IPS-18a (cell line): ENCODE measurements at regions not wholly inside any gene's neighbourhood (a gene's known extent, or its start where the extent isn't known, plus 50 kb on each side); places are given as distances from the start of the nearest gene placed in this dataset.

Experiments used
- H3K27ac ChIP-seq: one replicate; pipeline ENCODE4 v1.5.1; 2013; ENCODE audit warnings: low read length
- H3K27me3 ChIP-seq: one replicate; pipeline ENCODE4 v1.6.1; 2013; ENCODE audit warnings: mild to moderate bottlenecking, low read length; ENCODE audit not compliant: control insufficient read depth, insufficient read depth
- H3K36me3 ChIP-seq: one replicate; pipeline ENCODE4 v1.6.1; 2013; ENCODE audit warnings: low read depth, low read length; ENCODE audit not compliant: control insufficient read depth
- H3K4me1 ChIP-seq: one replicate; pipeline ENCODE4 v1.6.1; 2013; ENCODE audit warnings: low read depth, low read length; ENCODE audit not compliant: control insufficient read depth
- H3K4me3 ChIP-seq: one replicate; pipeline ENCODE4 v1.5.1; 2013; ENCODE audit warnings: low read length
- H3K9ac ChIP-seq: one replicate; pipeline ENCODE4 v1.6.1; 2013; ENCODE audit warnings: mild to moderate bottlenecking, low read length, moderate library complexity
- H3K9me3 ChIP-seq: one replicate; pipeline ENCODE4 v1.6.1; 2013; ENCODE audit warnings: low read depth, low read length; ENCODE audit not compliant: control insufficient read depth

DNA sequence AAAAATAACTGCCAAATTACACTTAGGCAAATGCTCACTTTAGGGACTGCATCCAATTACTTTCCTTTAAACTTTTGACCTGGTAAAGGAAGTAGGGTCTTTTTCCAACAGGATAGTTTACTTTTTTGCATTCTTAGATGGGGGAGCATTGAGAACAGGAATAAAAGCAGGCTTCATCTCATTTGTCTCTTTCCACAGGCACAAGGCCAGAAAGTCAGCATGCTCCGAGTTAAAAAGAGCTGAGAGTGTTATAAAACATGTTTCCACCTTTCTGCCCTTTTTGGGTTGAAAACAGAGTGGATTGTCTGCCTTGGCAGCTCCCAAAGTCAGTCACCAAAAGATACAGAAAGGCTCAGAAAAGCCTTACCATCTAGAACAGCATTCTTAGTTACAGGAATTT, 404.9 kb upstream of the ALCAM start:
- no peaks in the 10 kb centered on the region for H3K9me3 ChIP-seq
- no peak overlapping the region for H3K4me3 ChIP-seq
- no peaks in the 10 kb centered on the region for H3K27me3 ChIP-seq
- H3K4me1 ChIP-seq: peaks cover 26% of the 10 kb centered on the region
- H3K9ac ChIP-seq: peak overlapping the region; percentile 12
- H3K36me3 ChIP-seq: no peaks in the 10 kb centered on the region
- H3K27ac ChIP-seq: peak overlapping the region; percentile 46

- Histone ChIP-seq H3K4me1 (no peaks in the 10 kb centered on the region), H3K36me3 (no peaks in the 10 kb centered on the region), H3K27ac (no peak overlapping the region), H3K9ac (no peak overlapping the region), H3K27me3 (no peaks in the 10 kb centered on the region), H3K4me3 (no peak overlapping the region), H3K9me3 (peaks cover 4% of the 10 kb centered on the region)
These were observed 392.4 kb upstream of the ALCAM start for GRCh38 chr3:104974316-104974715.

- H3K9ac ChIP-seq: no peak overlapping the region
- H3K27me3 ChIP-seq: no peaks in the 10 kb centered on the region
- no peak overlapping the region for H3K27ac ChIP-seq
- H3K9me3 ChIP-seq: peaks cover 4% of the 10 kb centered on the region
- no peaks in the 10 kb centered on the region for H3K4me1 ChIP-seq
- H3K36me3 ChIP-seq: no peaks in the 10 kb centered on the region
- H3K4me3 ChIP-seq: no peak overlapping the region
These were observed 389.0 kb upstream of the ALCAM start for GRCh38 chr3:104977719-104978118.

DNA sequence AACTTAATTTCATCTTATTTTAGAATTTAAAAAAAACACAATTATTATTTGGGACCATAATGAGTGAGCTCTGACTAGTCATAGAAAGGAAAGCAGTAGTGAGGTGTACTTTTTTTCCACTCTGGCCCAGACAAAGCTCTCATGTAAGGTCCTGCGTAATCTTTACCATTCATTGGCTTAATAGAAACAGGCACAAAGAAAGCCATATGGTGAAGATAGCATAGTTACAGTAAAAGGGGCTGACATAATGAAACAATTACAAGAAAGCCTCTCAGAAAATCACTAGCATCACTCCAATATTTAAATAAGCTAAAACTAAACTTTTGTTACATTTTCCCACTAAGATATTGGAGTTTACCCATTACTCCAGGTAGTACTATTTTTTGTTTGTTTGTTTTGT, 384.6 kb upstream of the ALCAM start:
- no peaks in the 10 kb centered on the region for H3K4me1 ChIP-seq
- H3K36me3 ChIP-seq: no peaks in the 10 kb centered on the region
- no peaks in the 10 kb centered on the region for H3K27me3 ChIP-seq
- no peak overlapping the region for H3K27ac ChIP-seq
- no peak overlapping the region for H3K4me3 ChIP-seq
- H3K9ac ChIP-seq: no peak overlapping the region
- no peaks in the 10 kb centered on the region for H3K9me3 ChIP-seq

DNA sequence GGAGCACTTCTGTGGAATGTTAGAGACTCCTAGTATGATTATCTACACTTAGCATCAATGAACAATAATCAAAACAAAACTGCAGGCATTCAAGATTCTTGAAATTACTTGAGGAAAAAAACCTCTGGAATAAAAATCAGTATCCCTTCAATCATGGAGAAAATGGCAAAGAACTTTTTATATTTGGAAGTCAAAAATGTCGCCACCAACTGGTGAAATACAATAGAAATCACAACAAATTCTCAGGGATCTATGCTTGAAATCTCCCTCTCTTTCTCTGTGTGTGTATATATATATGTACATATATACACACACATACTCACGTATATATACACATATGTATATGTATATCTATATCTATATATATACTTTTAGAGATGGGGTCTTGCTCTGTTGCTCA, 378.9 kb upstream of the ALCAM start:
- H3K4me3 ChIP-seq: no peak overlapping the region
- no peak overlapping the region for H3K9ac ChIP-seq
- H3K27me3 ChIP-seq: no peaks in the 10 kb centered on the region
- H3K9me3 ChIP-seq: no peaks in the 10 kb centered on the region
- no peak overlapping the region for H3K27ac ChIP-seq
- peaks cover 5% of the 10 kb centered on the region for H3K4me1 ChIP-seq
- H3K36me3 ChIP-seq: no peaks in the 10 kb centered on the region

DNA sequence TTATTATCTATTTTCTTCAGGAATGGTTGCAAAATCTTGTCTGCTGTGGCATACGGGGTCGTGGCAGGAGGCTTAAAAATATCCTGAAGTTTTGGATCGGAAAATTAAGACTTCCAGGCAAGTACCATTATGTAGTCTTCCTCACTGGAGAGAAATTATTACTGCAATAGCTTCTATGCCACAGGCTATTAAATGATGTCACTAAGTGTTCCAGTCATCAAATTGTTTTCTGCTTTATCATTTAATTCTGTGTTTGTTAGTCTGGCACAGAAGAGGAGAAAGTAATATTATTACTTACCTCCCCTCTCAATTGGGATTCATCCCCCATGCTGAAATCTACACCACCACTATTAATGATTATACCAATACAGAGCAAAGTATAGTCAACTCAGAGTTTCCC, 378.2 kb upstream of the ALCAM start:
- H3K27ac ChIP-seq: no peak overlapping the region
- peaks cover 6% of the 10 kb centered on the region for H3K4me1 ChIP-seq
- no peak overlapping the region for H3K4me3 ChIP-seq
- no peaks in the 10 kb centered on the region for H3K27me3 ChIP-seq
- H3K9ac ChIP-seq: no peak overlapping the region
- no peaks in the 10 kb centered on the region for H3K9me3 ChIP-seq
- no peaks in the 10 kb centered on the region for H3K36me3 ChIP-seq

DNA sequence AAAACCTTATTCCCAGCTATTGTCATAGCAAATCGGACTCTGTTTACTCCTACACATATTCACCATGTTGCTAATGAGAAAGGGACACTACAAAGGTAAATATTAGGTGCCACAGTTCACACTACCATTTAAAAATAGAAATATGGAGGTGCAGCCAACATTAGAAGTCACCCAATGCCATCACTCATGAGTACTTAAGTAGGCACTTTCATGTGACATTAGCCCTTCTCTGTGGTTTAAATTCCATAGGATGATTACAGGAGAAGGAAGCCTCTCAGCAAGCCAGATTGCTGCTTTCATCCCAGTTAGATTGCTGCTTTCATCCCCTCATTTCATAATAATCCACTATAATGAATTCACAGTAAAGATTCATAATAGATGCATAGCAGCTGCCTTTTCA, 376.8 kb upstream of the ALCAM start:
- Histone ChIP-seq H3K4me3 (no peak overlapping the region), H3K9ac (no peak overlapping the region), H3K27me3 (no peaks in the 10 kb centered on the region), H3K9me3 (no peaks in the 10 kb centered on the region), H3K36me3 (no peaks in the 10 kb centered on the region), H3K27ac (no peak overlapping the region), H3K4me1 (peaks cover 6% of the 10 kb centered on the region)

GRCh38 chr3:104990758-104991157, 376.0 kb upstream of the ALCAM start:
- no peak overlapping the region for H3K27ac ChIP-seq
- no peak overlapping the region for H3K9ac ChIP-seq
- no peak overlapping the region for H3K4me3 ChIP-seq
- H3K4me1 ChIP-seq: peaks cover 6% of the 10 kb centered on the region
- no peaks in the 10 kb centered on the region for H3K9me3 ChIP-seq
- no peaks in the 10 kb centered on the region for H3K36me3 ChIP-seq
- H3K27me3 ChIP-seq: no peaks in the 10 kb centered on the region

- Histone ChIP-seq H3K36me3 (no peaks in the 10 kb centered on the region), H3K9ac (no peak overlapping the region), H3K4me1 (peaks cover 6% of the 10 kb centered on the region)
These were observed 374.0 kb upstream of the ALCAM start for GRCh38 chr3:104992676-104993075.

GRCh38 chr3:105006164-105006563, 360.5 kb upstream of the ALCAM start:
- Histone ChIP-seq H3K36me3 (no peaks in the 10 kb centered on the region), H3K4me3 (no peak overlapping the region), H3K9ac (no peak overlapping the region), H3K9me3 (no peaks in the 10 kb centered on the region), H3K4me1 (peaks cover 9% of the 10 kb centered on the region), H3K27me3 (no peaks in the 10 kb centered on the region), H3K27ac (no peak overlapping the region)

More at GRCh38 chr3:104992676-104993075, 374.0 kb upstream of the ALCAM start:
- H3K4me3 ChIP-seq: no peak overlapping the region
- no peak overlapping the region for H3K27ac ChIP-seq
- H3K9me3 ChIP-seq: no peaks in the 10 kb centered on the region
- H3K27me3 ChIP-seq: no peaks in the 10 kb centered on the region

GRCh38 chr3:105013657-105014056, 353.1 kb upstream of the ALCAM start:
- H3K36me3 ChIP-seq: no peaks in the 10 kb centered on the region
- H3K4me3 ChIP-seq: no peak overlapping the region
- H3K4me1 ChIP-seq: peaks cover 34% of the 10 kb centered on the region
- H3K27ac ChIP-seq: no peak overlapping the region
- H3K27me3 ChIP-seq: no peaks in the 10 kb centered on the region
- no peaks in the 10 kb centered on the region for H3K9me3 ChIP-seq
- no peak overlapping the region for H3K9ac ChIP-seq

DNA sequence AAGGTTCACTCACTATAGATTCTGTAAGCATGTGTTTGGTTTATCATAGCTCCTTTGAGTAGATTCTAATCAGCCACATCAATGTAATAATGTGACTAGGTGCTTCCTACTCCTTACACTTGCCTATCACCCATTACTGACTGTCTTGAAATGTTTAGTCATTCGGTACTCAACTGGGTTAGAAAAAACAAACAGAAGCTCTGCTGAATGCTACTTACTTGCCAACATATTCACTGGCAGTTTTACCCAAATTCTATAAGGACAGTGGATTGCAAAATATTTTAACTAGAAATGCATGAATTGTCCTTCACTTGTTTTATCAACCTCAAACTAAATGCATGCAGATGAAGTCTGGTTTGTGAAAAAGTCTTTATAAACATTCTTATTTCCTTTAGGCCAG, 352.1 kb upstream of the ALCAM start:
- H3K27me3 ChIP-seq: no peaks in the 10 kb centered on the region
- no peaks in the 10 kb centered on the region for H3K36me3 ChIP-seq
- peaks cover 34% of the 10 kb centered on the region for H3K4me1 ChIP-seq
- H3K9me3 ChIP-seq: no peaks in the 10 kb centered on the region
- peak overlapping the region; percentile 49 for H3K27ac ChIP-seq
- no peak overlapping the region for H3K9ac ChIP-seq
- H3K4me3 ChIP-seq: peak overlapping the region; percentile 4
